IMR-90 (cell line): ENCODE measurements at regions not wholly inside any gene's neighbourhood (a gene's known extent, or its start where the extent isn't known, plus 50 kb on each side); places are given as distances from the start of the nearest gene placed in this dataset.

ENCODE experiments used
- ATAC-seq: fragments of 200-7000 bp; cut with Tn5 transposase; 2 replicates; pipeline ENCODE4 v1.9.1; 2020; ENCODE audit warnings: low read depth, mild to moderate bottlenecking, moderate library complexity
- BruUV-seq: library from RNA; stranded (reverse); fragments of 400-500 nt; replicated peaks from 2 replicates; lab custom pipeline; 2021; lab: Mats Ljungman, UMichigan
- CTCF ChIA-PET: fragments of 300-600 bp; formaldehyde crosslinking; extraction: SDS; loops from one replicate; lab custom pipeline; 2021; ENCODE audit warnings: antibody characterized with exemption; lab: Yijun Ruan, JAX
- POLR2A ChIA-PET: fragments of 300-600 bp; sonication (Branson Sonifier 250); formaldehyde crosslinking; loops from one replicate; lab custom pipeline; 2022; ENCODE audit warnings: antibody characterized with exemption; ENCODE audit not compliant: unreplicated experiment; lab: Charles Lee
- DNase-seq: peaks from one replicate; pipeline ENCODE4 v3.0.0; 2013
- H2AFZ ChIP-seq: replicated peaks from 2 replicates; pipeline ENCODE3; 2013; ENCODE audit warnings: low read length, mild to moderate bottlenecking; ENCODE audit not compliant: poor library complexity
- H2AK5ac ChIP-seq: 2 replicates; pipeline ENCODE4 v1.6.1; 2013; ENCODE audit warnings: low read depth, low read length, inconsistent platforms
- H2AK9ac ChIP-seq: replicated peaks from 2 replicates; pipeline ENCODE3; 2013; ENCODE audit warnings: mild to moderate bottlenecking, low read depth, low read length, moderate library complexity; ENCODE audit not compliant: poor library complexity
- H2BK120ac ChIP-seq: 2 replicates; pipeline ENCODE4 v1.6.1; 2013; ENCODE audit warnings: low read depth, low read length, inconsistent platforms
- H2BK15ac ChIP-seq: 3 replicates; pipeline ENCODE4 v1.6.1; 2013; ENCODE audit warnings: low read depth, low read length, inconsistent platforms
- H2BK20ac ChIP-seq: 2 replicates; pipeline ENCODE4 v1.6.1; 2013; ENCODE audit warnings: low read depth, mild to moderate bottlenecking, inconsistent platforms, low read length, moderate library complexity
- H2BK5ac ChIP-seq: 2 replicates; pipeline ENCODE4 v1.6.1; 2013; ENCODE audit warnings: mild to moderate bottlenecking, low read depth, low read length, inconsistent platforms; ENCODE audit not compliant: poor library complexity, severe bottlenecking
- H3K14ac ChIP-seq: replicated peaks from 2 replicates; pipeline ENCODE4 v1.6.1; 2013; ENCODE audit warnings: low read depth, low read length, inconsistent platforms
- H3K18ac ChIP-seq: 2 replicates; pipeline ENCODE4 v1.6.1; 2013; ENCODE audit warnings: low read depth, low read length, control low read depth
- H3K23ac ChIP-seq: 2 replicates; pipeline ENCODE4 v1.6.1; 2013; ENCODE audit warnings: low read depth, low read length, inconsistent platforms
- H3K27ac ChIP-seq: 2 replicates; pipeline ENCODE4 v1.5.1; 2013; ENCODE audit warnings: mild to moderate bottlenecking, control low read depth, low read length; ENCODE audit not compliant: insufficient read depth
- H3K27me3 ChIP-seq: 2 replicates; pipeline ENCODE4 v1.6.1; 2013; ENCODE audit warnings: low read length; ENCODE audit not compliant: control insufficient read depth, insufficient read depth
- H3K36me3 ChIP-seq: 2 replicates; pipeline ENCODE4 v1.6.1; 2013; ENCODE audit warnings: low read length, mixed read lengths; ENCODE audit not compliant: control insufficient read depth, insufficient read depth
- H3K4ac ChIP-seq: 2 replicates; pipeline ENCODE4 v1.6.1; 2013; ENCODE audit warnings: low read depth, low read length, inconsistent platforms
- H3K4me1 ChIP-seq: 2 replicates; pipeline ENCODE4 v1.6.1; 2013; ENCODE audit warnings: low read length, mixed read lengths; ENCODE audit not compliant: control insufficient read depth, insufficient read depth
- H3K4me2 ChIP-seq: 2 replicates; pipeline ENCODE4 v1.6.1; 2013; ENCODE audit warnings: low read depth, mild to moderate bottlenecking, control low read depth, low read length, moderate library complexity
- H3K4me3 ChIP-seq: 2 replicates; pipeline ENCODE4 v1.5.1; 2013; ENCODE audit warnings: low read depth, mild to moderate bottlenecking, control low read depth, low read length, moderate library complexity; ENCODE audit not compliant: insufficient read depth
- H3K56ac ChIP-seq: 2 replicates; pipeline ENCODE4 v1.6.1; 2013; ENCODE audit warnings: low read length, inconsistent platforms; ENCODE audit not compliant: insufficient read depth; ENCODE audit errors: extremely low read depth
- H3K79me1 ChIP-seq, 2 experiments: 2 replicates each; pipeline ENCODE4 v1.6.1; 2013; ENCODE audit warnings: low read length in 2 of 2, inconsistent platforms in 1 of 2, low read depth in 1 of 2
- H3K9ac ChIP-seq: 2 replicates; pipeline ENCODE4 v1.6.1; 2013; ENCODE audit warnings: low read depth, low read length, control low read depth
- H3K9me1 ChIP-seq: 2 replicates; pipeline ENCODE4 v1.6.1; 2013; ENCODE audit warnings: low read length, inconsistent platforms; ENCODE audit not compliant: insufficient read depth
- H3K9me3 ChIP-seq: 2 replicates; pipeline ENCODE4 v1.6.1; 2013; ENCODE audit warnings: low read length; ENCODE audit not compliant: control insufficient read depth, insufficient read depth
- H4K20me1 ChIP-seq: 2 replicates; pipeline ENCODE4 v1.6.1; 2013; ENCODE audit warnings: low read length, inconsistent platforms; ENCODE audit not compliant: insufficient read depth
- H4K5ac ChIP-seq: 2 replicates; pipeline ENCODE4 v1.6.1; 2013; ENCODE audit warnings: mild to moderate bottlenecking, low read depth, low read length, control low read depth
- H4K8ac ChIP-seq, 2 experiments: 2 replicates each; pipeline ENCODE4 v1.6.1; 2013; ENCODE audit warnings: low read depth in 2 of 2, low read length in 2 of 2, control low read depth in 1 of 2, inconsistent platforms in 1 of 2
- H4K91ac ChIP-seq: 2 replicates; pipeline ENCODE4 v1.6.1; 2013; ENCODE audit warnings: low read depth, low read length, inconsistent platforms; ENCODE audit not compliant: insufficient read depth
- BHLHE40 ChIP-seq: fragments of 150-350 bp; IDR thresholded peaks from 2 replicates; pipeline ENCODE4 v1.6.1; 2016; ENCODE audit warnings: mild to moderate bottlenecking, low read depth, low read length
- CEBPB ChIP-seq: IDR thresholded peaks from 2 replicates; pipeline ENCODE4 v1.6.1; 2012; ENCODE audit warnings: low read depth, low read length, improper control_type of control experiment
- CHD1 ChIP-seq: IDR thresholded peaks from 2 replicates; pipeline ENCODE4 v1.6.1; 2012; ENCODE audit warnings: low read depth, low read length, improper control_type of control experiment
- FOS ChIP-seq: fragments of 150-350 bp; IDR thresholded peaks from 2 replicates; pipeline ENCODE4 v1.6.1; 2016; ENCODE audit warnings: low read depth, low read length
- MAFK ChIP-seq: IDR thresholded peaks from 2 replicates; pipeline ENCODE4 v1.6.1; 2012; ENCODE audit warnings: low read depth, low read length, improper control_type of control experiment
- MAZ ChIP-seq: IDR thresholded peaks from 2 replicates; pipeline ENCODE4 v1.6.1; 2012; ENCODE audit warnings: low read depth, mild to moderate bottlenecking, low read length, improper control_type of control experiment, moderate library complexity, borderline replicate concordance
- MXI1 ChIP-seq: IDR thresholded peaks from 2 replicates; pipeline ENCODE4 v1.6.1; 2012; ENCODE audit warnings: low read depth, mild to moderate bottlenecking, low read length, moderate library complexity, borderline replicate concordance
- NFE2L2 ChIP-seq: fragments of 150-350 bp; IDR thresholded peaks from 2 replicates; pipeline ENCODE4 v1.6.1; 2016; ENCODE audit warnings: low read depth, mild to moderate bottlenecking, low read length
- POLR2A ChIP-seq: IDR thresholded peaks from 2 replicates; pipeline ENCODE4 v1.6.1; 2012; ENCODE audit warnings: mild to moderate bottlenecking, low read depth, low read length
- RAD21 ChIP-seq: IDR thresholded peaks from 2 replicates; pipeline ENCODE4 v1.6.1; 2012; ENCODE audit warnings: low read length, improper control_type of control experiment
- RCOR1 ChIP-seq: IDR thresholded peaks from 2 replicates; pipeline ENCODE4 v1.6.1; 2012; ENCODE audit warnings: mild to moderate bottlenecking, low read length, improper control_type of control experiment; ENCODE audit not compliant: insufficient replicate concordance
- RFX5 ChIP-seq: IDR thresholded peaks from 2 replicates; pipeline ENCODE4 v1.8.0; 2012; ENCODE audit warnings: low read depth, mild to moderate bottlenecking, low read length, moderate library complexity
- SMC3 ChIP-seq: fragments of 150-350 bp; IDR thresholded peaks from 2 replicates; pipeline ENCODE4 v1.6.1; 2016; ENCODE audit warnings: low read depth, mild to moderate bottlenecking, antibody characterized with exemption, low read length, moderate library complexity
- USF2 ChIP-seq: fragments of 150-350 bp; IDR thresholded peaks from 2 replicates; pipeline ENCODE4 v1.6.1; 2017; ENCODE audit warnings: mild to moderate bottlenecking, antibody characterized with exemption, low read length, low read depth
- WGBS, 2 experiments: methylation state at CpG; one replicate each; pipeline versions ENCODE4 v1.1.5 to v1.1.7; 2013; ENCODE audit warnings: missing lambda C conversion rate in 2 of 2; ENCODE audit not compliant: insufficient read length in 1 of 2; ENCODE audit errors: extremely low coverage in 2 of 2; 5-methylcytosine and 5-hydroxymethylcytosine counted together
- dilution Hi-C: fragments of 300-500 bp; cut with HindIII; formaldehyde crosslinking; loops from one replicate; pipeline ENCODE4 v1.14.3; 2018; ENCODE audit warnings: low sequenced_read_pairs; ENCODE audit not compliant: unreplicated experiment
- in situ Hi-C: fragments of 300-500 bp; cut with MboI; formaldehyde crosslinking; loops from 3 replicates; pipeline ENCODE4 v1.14.3; 2019; ENCODE audit warnings: low sequenced_read_pairs, inconsistent platforms, mixed read lengths
- intact Hi-C: fragments of 100-400 bp; cut with micrococcal nuclease; formaldehyde crosslinking; loops from 2 replicates; pipeline ENCODE4 v1.10.0; 2022
- TF ChIP-seq, protein P1 (sequence below): conservative IDR thresholded peaks from 2 replicates; pipeline ENCODE4 v1.5.1; 2012; ENCODE audit warnings: mild to moderate bottlenecking, low read depth, low read length, improper control_type of control experiment
- TF ChIP-seq, protein P2 (sequence below): fragments of 150-350 bp; IDR thresholded peaks from 2 replicates; pipeline ENCODE4 v1.6.1; 2016; ENCODE audit warnings: low read depth, mild to moderate bottlenecking, low read length, moderate library complexity, borderline replicate concordance

- H3K56ac ChIP-seq, result no peak overlapping the region
- no peak overlapping the region for H3K27ac ChIP-seq
- H3K4me1 ChIP-seq, result no peaks in the 10 kb centered on the region
- ChIA-PET CTCF (no interaction called here), POLR2A (no interaction called here)
- no peaks in the 10 kb centered on the region for H3K36me3 ChIP-seq
- no peak overlapping the region for H2BK120ac ChIP-seq
- H2AK9ac ChIP-seq, result no peak overlapping the region
- H2AK5ac ChIP-seq, result no peak overlapping the region
- DNase-seq (no peak), ATAC-seq (no peak)
- dilution Hi-C loops, result no loop called here
- no peak overlapping the region for H3K4ac ChIP-seq
- H3K27me3 ChIP-seq, result no peaks in the 10 kb centered on the region
- no peak overlapping the region for H3K4me3 ChIP-seq
- H4K91ac ChIP-seq, result no peak overlapping the region
- no peak overlapping the region for H4K8ac ChIP-seq
- no peak overlapping the region for H2BK5ac ChIP-seq
- no peak overlapping the region for H3K23ac ChIP-seq
- WGBS, 2 experiments, result no CpG with 5 or more reads among the region's 2 CpGs
- H2BK20ac ChIP-seq, result no peak overlapping the region
- TF ChIP-seq MAFK (no peak), CHD1 (no peak), FOS (no peak), SMC3 (no peak), POLR2A (no peak), RFX5 (no peak), RAD21 (no peak), RCOR1 (no peak), MAZ (no peak), BHLHE40 (no peak), NFE2L2 (no peak), USF2 (no peak), CEBPB (no peak), MXI1 (no peak)
- TF ChIP-seq, protein P1, sequence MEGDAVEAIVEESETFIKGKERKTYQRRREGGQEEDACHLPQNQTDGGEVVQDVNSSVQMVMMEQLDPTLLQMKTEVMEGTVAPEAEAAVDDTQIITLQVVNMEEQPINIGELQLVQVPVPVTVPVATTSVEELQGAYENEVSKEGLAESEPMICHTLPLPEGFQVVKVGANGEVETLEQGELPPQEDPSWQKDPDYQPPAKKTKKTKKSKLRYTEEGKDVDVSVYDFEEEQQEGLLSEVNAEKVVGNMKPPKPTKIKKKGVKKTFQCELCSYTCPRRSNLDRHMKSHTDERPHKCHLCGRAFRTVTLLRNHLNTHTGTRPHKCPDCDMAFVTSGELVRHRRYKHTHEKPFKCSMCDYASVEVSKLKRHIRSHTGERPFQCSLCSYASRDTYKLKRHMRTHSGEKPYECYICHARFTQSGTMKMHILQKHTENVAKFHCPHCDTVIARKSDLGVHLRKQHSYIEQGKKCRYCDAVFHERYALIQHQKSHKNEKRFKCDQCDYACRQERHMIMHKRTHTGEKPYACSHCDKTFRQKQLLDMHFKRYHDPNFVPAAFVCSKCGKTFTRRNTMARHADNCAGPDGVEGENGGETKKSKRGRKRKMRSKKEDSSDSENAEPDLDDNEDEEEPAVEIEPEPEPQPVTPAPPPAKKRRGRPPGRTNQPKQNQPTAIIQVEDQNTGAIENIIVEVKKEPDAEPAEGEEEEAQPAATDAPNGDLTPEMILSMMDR, result no peak
- TF ChIP-seq, protein P2, sequence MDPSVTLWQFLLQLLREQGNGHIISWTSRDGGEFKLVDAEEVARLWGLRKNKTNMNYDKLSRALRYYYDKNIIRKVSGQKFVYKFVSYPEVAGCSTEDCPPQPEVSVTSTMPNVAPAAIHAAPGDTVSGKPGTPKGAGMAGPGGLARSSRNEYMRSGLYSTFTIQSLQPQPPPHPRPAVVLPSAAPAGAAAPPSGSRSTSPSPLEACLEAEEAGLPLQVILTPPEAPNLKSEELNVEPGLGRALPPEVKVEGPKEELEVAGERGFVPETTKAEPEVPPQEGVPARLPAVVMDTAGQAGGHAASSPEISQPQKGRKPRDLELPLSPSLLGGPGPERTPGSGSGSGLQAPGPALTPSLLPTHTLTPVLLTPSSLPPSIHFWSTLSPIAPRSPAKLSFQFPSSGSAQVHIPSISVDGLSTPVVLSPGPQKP, result no peak
- no peaks in the 10 kb centered on the region for H3K9me1 ChIP-seq
- intact Hi-C loops, result no loop called here
- BruUV-seq, result no TSS peak
- no peak overlapping the region for H2AFZ ChIP-seq
- H3K9ac ChIP-seq, result no peak overlapping the region
- no peak overlapping the region for H3K4me2 ChIP-seq
- H3K18ac ChIP-seq, result no peak overlapping the region
- H3K79me1 ChIP-seq, result no peaks in the 10 kb centered on the region
- H2BK15ac ChIP-seq, result no peak overlapping the region
- H4K5ac ChIP-seq, result no peak overlapping the region
- in situ Hi-C loops, result no loop called here
- H4K20me1 ChIP-seq, result no peaks in the 10 kb centered on the region
- H3K14ac ChIP-seq, result no peak overlapping the region
- no peaks in the 10 kb centered on the region for H3K9me3 ChIP-seq
Observed at GRCh38 chr14:83253870-83254269, 1720.2 kb upstream of the SEL1L start.
